Transverse colon (tissue), 4 donors: ENCODE measurements at regions not wholly inside any gene's neighbourhood (a gene's known extent, or its start where the extent isn't known, plus 50 kb on each side); places are given as distances from the start of the nearest gene placed in this dataset.

Experiments used
- DNase-seq: peaks from one replicate; pipeline ENCODE4 v3.0.0-alpha.2; 2019
- H3K27ac ChIP-seq, 4 donors: fragments of 200-600 bp; sonication (generic); 2 replicates each; pipeline ENCODE4 v1.5.1; 2016 to 2018; ENCODE audit warnings: inconsistent platforms in 4 of 4
- H3K27me3 ChIP-seq: fragments of 200-600 bp; sonication (generic); 2 replicates; pipeline ENCODE4 v1.5.1; 2017; ENCODE audit warnings: inconsistent platforms
- H3K36me3 ChIP-seq, 4 donors: fragments of 200-600 bp; sonication (generic); 2 replicates each; pipeline ENCODE4 v1.5.1; 2017 to 2019; ENCODE audit warnings: inconsistent platforms in 4 of 4
- H3K4me1 ChIP-seq, 4 donors: fragments of 200-600 bp; sonication (generic); 2 replicates each; pipeline ENCODE4 v1.5.1; 2017 to 2020; ENCODE audit warnings: inconsistent platforms in 4 of 4
- H3K4me3 ChIP-seq, 4 donors: fragments of 200-600 bp; sonication (generic); 1 replicate in 1 of 4; 2 replicates in 3 of 4; pipeline versions ENCODE4 v1.5.1 to v1.6.1; 2017 to 2019; ENCODE audit warnings: inconsistent platforms in 4 of 4
- H3K9me3 ChIP-seq, 2 donors: fragments of 200-600 bp; sonication (generic); 2 replicates each; pipeline ENCODE4 v1.5.1; 2017 to 2019; ENCODE audit warnings: inconsistent platforms in 2 of 2
- CTCF ChIP-seq, 5 experiments: fragments of 200-600 bp in 3 of 5; fragments of 450-650 bp in 2 of 5; sonication (generic) in 3 of 5; IDR thresholded peaks; 1 replicate in 2 of 5; 2 replicates in 3 of 5; pipeline ENCODE4 v1.5.1; 2016 to 2017; ENCODE audit warnings: antibody characterized with exemption in 5 of 5, inconsistent platforms in 3 of 5, mild to moderate bottlenecking in 2 of 5, moderate library complexity in 1 of 5
- EP300 ChIP-seq: sonication (generic); formaldehyde crosslinking; IDR thresholded peaks from one replicate; pipeline ENCODE4 v1.6.1; 2017; ENCODE audit warnings: antibody characterized with exemption, low read depth
- POLR2A ChIP-seq: fragments of 450-650 bp; IDR thresholded peaks from one replicate; pipeline ENCODE4 v1.6.1; 2016; ENCODE audit warnings: antibody characterized with exemption, mild to moderate bottlenecking, moderate library complexity
- POLR2AphosphoS5 ChIP-seq, 3 donors: sonication (generic); formaldehyde crosslinking; IDR thresholded peaks; one replicate each; pipeline ENCODE4 v1.6.1; 2016; ENCODE audit warnings: antibody characterized with exemption in 3 of 3
- WGBS, 2 donors: methylation state at CpG; one replicate each; pipeline ENCODE4 v1.1.5; 2018; ENCODE audit warnings: low coverage in 1 of 2; 5-methylcytosine and 5-hydroxymethylcytosine counted together
- in situ Hi-C, 4 donors: fragments of 200-750 bp; cut with MboI; loops; one replicate each; pipeline versions ENCODE4 v1.15.0 to v1.15.1; 2017; ENCODE audit warnings: low sequenced_read_pairs in 3 of 4, low pct_ligation_motif_present in 1 of 4, low pct_unique_long_range_greater_than_20kb in 1 of 4
- intact Hi-C: fragments of 100-400 bp; cut with DNase I; formaldehyde crosslinking; loops from one replicate; pipeline ENCODE4 v1.15.1; 2023; ENCODE audit warnings: low total_unique reads

DNA sequence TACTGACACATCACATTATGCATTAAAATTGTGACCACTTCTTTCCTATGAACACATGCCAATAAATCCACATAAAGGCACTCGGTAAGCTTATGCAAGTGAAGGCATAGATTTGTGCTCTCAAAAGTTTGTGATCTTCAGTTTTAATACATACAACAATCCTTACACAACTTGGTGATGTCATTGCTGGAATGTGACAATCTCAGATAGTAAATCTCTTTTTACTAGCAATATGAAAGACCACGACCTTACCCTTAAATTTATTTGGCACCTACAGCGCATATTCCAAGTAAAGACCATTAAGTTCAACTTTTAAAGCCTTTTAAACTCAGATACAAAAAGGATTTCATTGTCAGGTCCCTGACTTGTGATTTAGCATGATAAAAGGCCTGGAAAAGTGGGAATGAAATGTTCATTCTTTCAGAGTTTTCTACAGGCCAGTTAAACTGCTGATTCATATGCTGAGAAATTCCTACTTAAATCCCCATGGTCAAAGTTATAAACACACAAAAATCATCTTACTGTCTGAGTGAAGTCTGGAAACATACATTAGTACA is 157.4 kb downstream of the SIPA1L2 start:
- intact Hi-C loops (no loop called here), in situ Hi-C loops (no loop called here)
- TF ChIP-seq POLR2A, result no peak
- no peak for TF ChIP-seq POLR2AphosphoS5 (IDR thresholded peaks at IDR 0.05)
- no peak for TF ChIP-seq EP300
- TF ChIP-seq CTCF (IDR thresholded peaks at IDR 0.05), result no peak
- H3K27ac ChIP-seq, result no peak overlapping the region
- 52 to 63% methylated on average over 1 to 3 of the region's 3 CpGs for WGBS, 2 donors
- H3K4me1 ChIP-seq, result peaks cover 0 to 4% (median 0%) of the 10 kb centered on the region in 4 donors
- no peak overlapping the region for H3K4me3 ChIP-seq
- H3K27me3 ChIP-seq, result no peaks in the 10 kb centered on the region
- DNase-seq, result no peak
- H3K9me3 ChIP-seq, result no peaks in the 10 kb centered on the region
- H3K36me3 ChIP-seq, result peaks cover 0 to 13% (median 0%) of the 10 kb centered on the region in 4 donors

GRCh38 chr1:232471250-232471649 is 158.7 kb downstream of the SIPA1L2 start:
- no peaks in the 10 kb centered on the region for H3K9me3 ChIP-seq
- intact Hi-C loops (no loop called here), in situ Hi-C loops (no loop called here)
- no peak overlapping the region for H3K4me3 ChIP-seq
- no peak overlapping the region for H3K27ac ChIP-seq
- TF ChIP-seq CTCF (IDR thresholded peaks at IDR 0.05), result no peak
- peaks cover 0 to 4% (median 0%) of the 10 kb centered on the region in 4 donors for H3K4me1 ChIP-seq
- H3K27me3 ChIP-seq, result no peaks in the 10 kb centered on the region
- H3K36me3 ChIP-seq, result peaks cover 0 to 13% (median 0%) of the 10 kb centered on the region in 4 donors
- WGBS, 2 donors, result 68 to 83% methylated on average over 5 of the region's 5 CpGs
- no peak for DNase-seq

GRCh38 chr1:232470711-232471110 is 159.2 kb downstream of the SIPA1L2 start:
- peaks cover 0 to 13% (median 0%) of the 10 kb centered on the region in 4 donors for H3K36me3 ChIP-seq
- no peak for TF ChIP-seq POLR2A
- TF ChIP-seq EP300, result no peak
- no peak for TF ChIP-seq POLR2AphosphoS5 (IDR thresholded peaks at IDR 0.05)
- no peak for TF ChIP-seq CTCF (IDR thresholded peaks at IDR 0.05)
- no peaks in the 10 kb centered on the region for H3K9me3 ChIP-seq
- in situ Hi-C loops (no loop called here), intact Hi-C loops (no loop called here)
- peaks cover 0 to 4% (median 0%) of the 10 kb centered on the region in 4 donors for H3K4me1 ChIP-seq
- no peak for DNase-seq
- no peak overlapping the region for H3K4me3 ChIP-seq
- WGBS, 2 donors, result 95% methylated on average over 1 of the region's 1 CpG; no CpG with 5 or more reads in 1 of the 2 donors
- no peaks in the 10 kb centered on the region for H3K27me3 ChIP-seq
- H3K27ac ChIP-seq, result no peak overlapping the region

GRCh38 chr1:232468249-232468648 is 161.7 kb downstream of the SIPA1L2 start:
- TF ChIP-seq POLR2AphosphoS5 (IDR thresholded peaks at IDR 0.05) (no peak), CTCF (IDR thresholded peaks at IDR 0.05) (no peak), POLR2A (no peak), EP300 (no peak)
- H3K4me3 ChIP-seq, result no peak overlapping the region
- no peaks in the 10 kb centered on the region for H3K9me3 ChIP-seq
- in situ Hi-C loops, result no loop called here
- intact Hi-C loops, result no loop called here
- no peaks in the 10 kb centered on the region for H3K27me3 ChIP-seq
- H3K4me1 ChIP-seq, result no peaks in the 10 kb centered on the region
- no peak overlapping the region for H3K27ac ChIP-seq
- WGBS, 2 donors, result 84 to 85% methylated on average over 3 of the region's 3 CpGs
- H3K36me3 ChIP-seq, result peaks cover 0 to 13% (median 6%) of the 10 kb centered on the region in 4 donors
- no peak for DNase-seq
